Panc1 (cell line): ENCODE measurements at regions not wholly inside any gene's neighbourhood (a gene's known extent, or its start where the extent isn't known, plus 50 kb on each side); places are given as distances from the start of the nearest gene placed in this dataset.

Experiments
- ATAC-seq: fragments of 200-7000 bp; cut with Tn5 transposase; 2 replicates; pipeline ENCODE4 v1.9.1; 2020; ENCODE audit warnings: mild to moderate bottlenecking, moderate library complexity
- BruUV-seq: library from RNA; stranded (reverse); fragments of 400-500 nt; replicated peaks from 2 replicates; lab custom pipeline; 2021; lab: Mats Ljungman, UMichigan
- CTCF ChIA-PET: fragments of 300-600 bp; sonication (Branson Sonifier 250); formaldehyde crosslinking; loops from one replicate; lab custom pipeline; 2022; ENCODE audit warnings: antibody characterized with exemption; lab: Charles Lee
- POLR2A ChIA-PET: fragments of 300-600 bp; sonication (Branson Sonifier 250); formaldehyde crosslinking; loops from one replicate; lab custom pipeline; 2022; ENCODE audit warnings: antibody characterized with exemption; lab: Charles Lee
- DNase-seq: peaks from one replicate; pipeline ENCODE4 v3.0.0-alpha.2; 2010; ENCODE audit warnings: low read depth, low spot score
- H3K27ac ChIP-seq: 2 replicates; pipeline ENCODE4 v1.5.1; 2011; ENCODE audit warnings: mild to moderate bottlenecking, low read length, inconsistent platforms
- H3K27me3 ChIP-seq: fragments of 200-500 bp; sonication (Bioruptor generic); 2 replicates; pipeline ENCODE4 v1.6.0; 2014; ENCODE audit warnings: low read length, inconsistent platforms; ENCODE audit not compliant: control insufficient read depth, insufficient read depth
- H3K36me3 ChIP-seq: fragments of 200-500 bp; sonication (Bioruptor generic); 2 replicates; pipeline ENCODE4 v1.5.1; 2014; ENCODE audit warnings: inconsistent platforms, mild to moderate bottlenecking, low read length, moderate library complexity; ENCODE audit not compliant: control insufficient read depth, insufficient read depth
- H3K4me1 ChIP-seq: 2 replicates; pipeline ENCODE4 v1.5.1; 2011; ENCODE audit warnings: inconsistent platforms, mild to moderate bottlenecking, low read length, moderate library complexity; ENCODE audit not compliant: control insufficient read depth, insufficient read depth
- H3K4me3 ChIP-seq, 2 experiments: 2 replicates each; pipeline ENCODE4 v1.5.1; 2011 to 2012; ENCODE audit warnings: low read depth in 2 of 2, low read length in 2 of 2, mild to moderate bottlenecking in 2 of 2, inconsistent platforms in 1 of 2, moderate library complexity in 1 of 2
- H3K9me3 ChIP-seq: fragments of 200-500 bp; sonication (Bioruptor generic); 2 replicates; pipeline ENCODE4 v1.5.1; 2014; ENCODE audit warnings: low read depth, mild to moderate bottlenecking, inconsistent platforms, low read length, moderate library complexity; ENCODE audit not compliant: control insufficient read depth, insufficient read depth
- POLR2AphosphoS5 ChIP-seq: IDR thresholded peaks from 2 replicates; pipeline ENCODE4 v1.6.1; 2012; ENCODE audit warnings: mild to moderate bottlenecking, low read depth, low read length, moderate library complexity
- SIN3A ChIP-seq: IDR thresholded peaks from 2 replicates; pipeline ENCODE4 v1.6.1; 2012; ENCODE audit warnings: low read depth, mild to moderate bottlenecking, low read length, moderate library complexity, borderline replicate concordance; ENCODE audit not compliant: insufficient read depth
- TCF7L2 ChIP-seq: IDR thresholded peaks from 2 replicates; pipeline ENCODE4 v1.6.1; 2011; ENCODE audit warnings: mild to moderate bottlenecking, low read depth, low read length, inconsistent platforms
- in situ Hi-C: cut with HindIII; loops from 2 replicates; pipeline ENCODE4 v1.10.0; 2016; ENCODE audit warnings: low sequenced_read_pairs, low pct_unique_long_range_greater_than_20kb
- intact Hi-C: fragments of 100-400 bp; cut with micrococcal nuclease; formaldehyde crosslinking; loops from one replicate; pipeline ENCODE4 v1.10.0; 2022; ENCODE audit not compliant: unreplicated experiment
- TF ChIP-seq, protein P1 (sequence below): fragments of 450-650 bp; IDR thresholded peaks from 2 replicates; pipeline ENCODE4 v1.5.1; 2017; ENCODE audit warnings: mild to moderate bottlenecking
- TF ChIP-seq, protein P2 (sequence below), 2 experiments: IDR thresholded peaks; 2 replicates each; pipeline ENCODE4 v1.6.1; 2011 to 2012; ENCODE audit warnings: low read depth in 2 of 2, control low read depth in 1 of 2, low read length in 1 of 2, mild to moderate bottlenecking in 1 of 2, moderate library complexity in 1 of 2; ENCODE audit not compliant: insufficient read depth in 1 of 2

DNA sequence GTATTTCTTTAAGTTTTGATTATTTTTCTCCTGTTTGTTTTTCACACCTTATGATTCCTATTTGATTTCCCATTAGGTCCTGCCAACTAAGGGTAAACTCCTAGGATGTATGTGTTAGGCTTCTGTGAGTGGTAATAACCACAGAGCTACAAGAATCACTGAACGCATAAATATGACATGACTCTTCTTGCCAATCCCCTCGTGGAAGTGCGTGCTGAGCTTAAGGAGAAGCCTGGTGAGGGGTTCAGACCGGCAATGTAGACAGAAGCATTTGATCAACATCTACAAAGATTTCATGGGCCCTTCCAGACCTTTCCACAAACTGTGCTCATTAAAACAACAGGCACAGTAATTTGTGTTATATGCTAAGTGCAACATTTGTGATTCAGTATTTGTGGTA is 273.8 kb upstream of the SNX7 start:
- intact Hi-C loops, result no loop called here
- Histone ChIP-seq H3K4me1 (no peaks in the 10 kb centered on the region), H3K27me3 (no peaks in the 10 kb centered on the region), H3K9me3 (no peaks in the 10 kb centered on the region), H3K27ac (no peak overlapping the region), H3K4me3 (no peak overlapping the region), H3K36me3 (no peaks in the 10 kb centered on the region)
- ChIA-PET POLR2A (no interaction called here), CTCF (no interaction called here)
- ATAC-seq, result no peak
- no TSS peak for BruUV-seq
- in situ Hi-C loops, result no loop called here
- no peak for DNase-seq
- TF ChIP-seq, protein P1, sequence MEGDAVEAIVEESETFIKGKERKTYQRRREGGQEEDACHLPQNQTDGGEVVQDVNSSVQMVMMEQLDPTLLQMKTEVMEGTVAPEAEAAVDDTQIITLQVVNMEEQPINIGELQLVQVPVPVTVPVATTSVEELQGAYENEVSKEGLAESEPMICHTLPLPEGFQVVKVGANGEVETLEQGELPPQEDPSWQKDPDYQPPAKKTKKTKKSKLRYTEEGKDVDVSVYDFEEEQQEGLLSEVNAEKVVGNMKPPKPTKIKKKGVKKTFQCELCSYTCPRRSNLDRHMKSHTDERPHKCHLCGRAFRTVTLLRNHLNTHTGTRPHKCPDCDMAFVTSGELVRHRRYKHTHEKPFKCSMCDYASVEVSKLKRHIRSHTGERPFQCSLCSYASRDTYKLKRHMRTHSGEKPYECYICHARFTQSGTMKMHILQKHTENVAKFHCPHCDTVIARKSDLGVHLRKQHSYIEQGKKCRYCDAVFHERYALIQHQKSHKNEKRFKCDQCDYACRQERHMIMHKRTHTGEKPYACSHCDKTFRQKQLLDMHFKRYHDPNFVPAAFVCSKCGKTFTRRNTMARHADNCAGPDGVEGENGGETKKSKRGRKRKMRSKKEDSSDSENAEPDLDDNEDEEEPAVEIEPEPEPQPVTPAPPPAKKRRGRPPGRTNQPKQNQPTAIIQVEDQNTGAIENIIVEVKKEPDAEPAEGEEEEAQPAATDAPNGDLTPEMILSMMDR, result no peak
- TF ChIP-seq SIN3A (no peak), TCF7L2 (no peak), POLR2AphosphoS5 (no peak)
- TF ChIP-seq, protein P2, sequence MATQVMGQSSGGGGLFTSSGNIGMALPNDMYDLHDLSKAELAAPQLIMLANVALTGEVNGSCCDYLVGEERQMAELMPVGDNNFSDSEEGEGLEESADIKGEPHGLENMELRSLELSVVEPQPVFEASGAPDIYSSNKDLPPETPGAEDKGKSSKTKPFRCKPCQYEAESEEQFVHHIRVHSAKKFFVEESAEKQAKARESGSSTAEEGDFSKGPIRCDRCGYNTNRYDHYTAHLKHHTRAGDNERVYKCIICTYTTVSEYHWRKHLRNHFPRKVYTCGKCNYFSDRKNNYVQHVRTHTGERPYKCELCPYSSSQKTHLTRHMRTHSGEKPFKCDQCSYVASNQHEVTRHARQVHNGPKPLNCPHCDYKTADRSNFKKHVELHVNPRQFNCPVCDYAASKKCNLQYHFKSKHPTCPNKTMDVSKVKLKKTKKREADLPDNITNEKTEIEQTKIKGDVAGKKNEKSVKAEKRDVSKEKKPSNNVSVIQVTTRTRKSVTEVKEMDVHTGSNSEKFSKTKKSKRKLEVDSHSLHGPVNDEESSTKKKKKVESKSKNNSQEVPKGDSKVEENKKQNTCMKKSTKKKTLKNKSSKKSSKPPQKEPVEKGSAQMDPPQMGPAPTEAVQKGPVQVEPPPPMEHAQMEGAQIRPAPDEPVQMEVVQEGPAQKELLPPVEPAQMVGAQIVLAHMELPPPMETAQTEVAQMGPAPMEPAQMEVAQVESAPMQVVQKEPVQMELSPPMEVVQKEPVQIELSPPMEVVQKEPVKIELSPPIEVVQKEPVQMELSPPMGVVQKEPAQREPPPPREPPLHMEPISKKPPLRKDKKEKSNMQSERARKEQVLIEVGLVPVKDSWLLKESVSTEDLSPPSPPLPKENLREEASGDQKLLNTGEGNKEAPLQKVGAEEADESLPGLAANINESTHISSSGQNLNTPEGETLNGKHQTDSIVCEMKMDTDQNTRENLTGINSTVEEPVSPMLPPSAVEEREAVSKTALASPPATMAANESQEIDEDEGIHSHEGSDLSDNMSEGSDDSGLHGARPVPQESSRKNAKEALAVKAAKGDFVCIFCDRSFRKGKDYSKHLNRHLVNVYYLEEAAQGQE (IDR thresholded peaks at IDR 0.05; ENCODE audit: insufficient read depth in 1 of 2, low read depth in 2 of 2, low read length in 1 of 2), result no peak

DNA sequence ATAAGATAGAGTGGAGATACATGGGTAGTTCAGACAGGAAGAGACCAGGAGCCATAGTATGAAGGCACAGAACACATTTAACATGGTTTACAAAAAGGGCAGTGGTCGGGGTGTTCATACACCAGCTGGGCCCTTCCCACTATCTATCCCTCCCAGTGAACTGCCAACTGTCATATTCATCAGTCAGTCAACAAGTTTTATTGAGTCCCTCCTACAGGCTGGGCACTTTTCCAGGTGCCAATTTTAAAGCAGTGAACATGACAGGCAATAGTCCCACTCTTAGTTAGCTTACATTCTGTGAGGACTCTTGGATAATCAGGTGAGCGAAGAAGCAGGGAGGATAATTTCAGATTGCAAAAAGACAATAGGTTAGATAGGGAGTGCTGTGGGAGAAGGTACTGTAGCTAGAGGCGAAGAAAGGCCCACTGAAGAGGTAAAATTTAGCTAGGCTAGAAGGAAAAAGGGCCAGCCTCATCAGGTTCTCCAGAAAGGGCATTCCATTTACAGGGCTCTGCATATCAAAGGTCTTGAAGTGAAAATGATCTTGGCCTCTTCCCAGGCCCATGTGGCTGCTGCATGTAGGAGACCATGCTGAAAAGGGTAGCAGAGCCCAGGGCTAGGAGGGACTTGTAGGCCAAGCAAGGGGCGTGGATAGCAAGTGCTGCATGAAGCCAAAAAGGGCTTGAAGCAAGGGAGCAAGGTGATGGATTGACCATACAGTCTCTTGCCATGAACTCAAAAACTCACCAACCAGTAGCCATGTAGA is 274.7 kb upstream of the SNX7 start:
- Histone ChIP-seq H3K9me3 (no peaks in the 10 kb centered on the region), H3K4me3 (no peak overlapping the region), H3K36me3 (no peaks in the 10 kb centered on the region), H3K27me3 (no peaks in the 10 kb centered on the region), H3K27ac (no peak overlapping the region), H3K4me1 (no peaks in the 10 kb centered on the region)
- DNase-seq (no peak), ATAC-seq (no peak)
- intact Hi-C loops (no loop called here), in situ Hi-C loops (no loop called here)
- TF ChIP-seq, protein P2 (IDR thresholded peaks at IDR 0.05; ENCODE audit: insufficient read depth in 1 of 2, low read depth in 2 of 2, low read length in 1 of 2), result no peak
- TF ChIP-seq, protein P1, result no peak
- TF ChIP-seq SIN3A (no peak), POLR2AphosphoS5 (no peak), TCF7L2 (no peak)
- ChIA-PET CTCF (no interaction called here), POLR2A (no interaction called here)
- BruUV-seq, result no TSS peak
